Fibroblast of pulmonary artery (primary cell): ENCODE measurements at regions not wholly inside any gene's neighbourhood (a gene's known extent, or its start where the extent isn't known, plus 50 kb on each side); places are given as distances from the start of the nearest gene placed in this dataset.
"Not testable (repeated sequence)": the region's sequence is repeated elsewhere in the genome, so short reads cannot be mapped to it uniquely, and the experiment has no call there.

Experiments
- DNase-seq: peaks from one replicate; pipeline ENCODE4 v3.0.0-alpha.2; 2010; ENCODE audit warnings: low read depth
- H3K4me3 ChIP-seq: replicated peaks from 2 replicates; pipeline ENCODE4 v1.5.1; 2011; ENCODE audit warnings: low read depth, mild to moderate bottlenecking, control low read depth, low read length, moderate library complexity
- CTCF ChIP-seq: IDR thresholded peaks from 2 replicates; pipeline ENCODE4 v1.5.1; 2011; ENCODE audit warnings: mild to moderate bottlenecking, control low read depth, low read length, inconsistent platforms; ENCODE audit errors: missing control alignments

DNA sequence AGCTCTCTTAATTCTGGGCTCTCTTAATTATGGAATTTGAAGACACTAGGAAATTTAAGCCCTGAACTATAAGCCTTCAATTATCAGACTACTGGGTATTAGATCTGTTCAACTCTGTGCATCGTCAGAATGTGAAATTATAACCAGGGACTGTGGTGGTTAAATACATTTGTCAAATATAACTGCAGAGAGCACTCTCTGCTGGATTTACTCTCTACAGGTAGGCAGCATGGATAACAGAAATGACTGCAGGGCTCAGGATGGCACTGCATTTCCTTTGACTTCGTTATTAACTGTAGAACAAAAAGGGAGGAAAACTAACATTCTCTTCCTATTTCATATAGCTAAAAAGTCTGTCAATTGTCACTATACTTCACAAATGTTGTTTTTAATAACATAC lies 310.1 kb upstream of the RASGEF1B start:
- H3K4me3 ChIP-seq: no peak overlapping the region
- no peak for TF ChIP-seq CTCF
- DNase-seq: no peak

- not testable (repeated sequence) for DNase-seq, H3K4me3 ChIP-seq
Observed at GRCh38 chr4:81777718-81778117, 306.0 kb upstream of the RASGEF1B start.

DNA sequence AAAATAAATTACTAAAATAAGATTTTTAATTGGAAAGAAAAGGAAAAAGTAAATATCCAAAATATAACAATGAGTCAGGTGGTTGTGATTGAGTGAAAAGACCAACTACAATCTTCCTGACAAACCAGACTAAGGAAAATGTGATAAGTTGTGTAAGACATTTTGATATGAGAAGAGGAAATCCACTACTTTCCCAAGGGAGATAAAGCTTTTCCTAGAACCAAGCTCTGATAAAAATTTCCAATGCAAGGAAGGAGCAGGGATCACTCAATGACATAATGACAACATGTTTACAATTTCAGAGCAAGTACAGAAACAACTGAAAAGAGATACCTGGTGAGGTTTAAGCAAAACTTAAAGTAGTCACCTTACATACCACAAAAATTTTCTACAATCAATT lies 305.1 kb upstream of the RASGEF1B start:
- H3K4me3 ChIP-seq: no peak overlapping the region
- DNase-seq: no peak
- no peak for TF ChIP-seq CTCF

DNA sequence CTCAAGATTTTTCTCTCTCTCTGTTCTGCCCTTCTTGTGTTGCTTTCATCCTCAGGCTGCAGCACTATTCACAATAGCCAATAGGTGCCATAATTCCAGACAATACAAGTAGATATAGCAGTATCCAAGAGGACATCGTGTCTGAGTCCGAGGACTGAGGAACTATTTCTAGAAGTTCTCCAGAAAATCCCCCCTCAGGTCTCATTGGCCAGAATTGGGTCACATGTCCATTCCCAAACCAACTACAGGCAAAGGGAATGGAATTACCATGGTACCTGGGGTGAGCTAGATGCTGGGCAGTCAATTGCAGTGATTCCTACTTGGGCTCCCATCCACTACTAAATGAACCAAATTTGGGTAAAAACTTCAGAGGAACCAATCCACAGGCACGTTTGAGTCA lies 301.9 kb upstream of the RASGEF1B start:
- DNase-seq: no peak
- TF ChIP-seq CTCF: no peak

DNA sequence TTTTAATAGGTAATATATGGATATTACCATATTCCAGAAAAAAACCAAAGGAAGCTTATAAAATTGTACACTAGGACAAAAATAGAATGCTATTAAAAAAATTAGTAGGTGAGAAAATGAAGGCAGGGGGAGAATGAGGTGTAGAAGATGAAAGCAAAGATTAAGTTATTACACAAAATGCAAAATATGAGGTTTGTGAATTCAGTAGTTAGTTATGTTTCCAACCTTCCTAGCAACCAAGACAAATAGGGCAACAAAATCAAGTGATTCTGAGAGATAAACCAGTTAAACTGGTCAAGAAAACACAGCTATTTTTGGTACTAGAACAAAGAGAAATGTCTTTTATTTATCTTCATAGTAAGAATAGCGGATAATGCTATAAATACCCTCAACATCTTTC lies 300.0 kb upstream of the RASGEF1B start:
- DNase-seq: no peak
- H3K4me3 ChIP-seq: no peak overlapping the region
- TF ChIP-seq CTCF: no peak

More for the DNA sequence above, 301.9 kb upstream of the RASGEF1B start:
- H3K4me3 ChIP-seq: no peak overlapping the region

DNA sequence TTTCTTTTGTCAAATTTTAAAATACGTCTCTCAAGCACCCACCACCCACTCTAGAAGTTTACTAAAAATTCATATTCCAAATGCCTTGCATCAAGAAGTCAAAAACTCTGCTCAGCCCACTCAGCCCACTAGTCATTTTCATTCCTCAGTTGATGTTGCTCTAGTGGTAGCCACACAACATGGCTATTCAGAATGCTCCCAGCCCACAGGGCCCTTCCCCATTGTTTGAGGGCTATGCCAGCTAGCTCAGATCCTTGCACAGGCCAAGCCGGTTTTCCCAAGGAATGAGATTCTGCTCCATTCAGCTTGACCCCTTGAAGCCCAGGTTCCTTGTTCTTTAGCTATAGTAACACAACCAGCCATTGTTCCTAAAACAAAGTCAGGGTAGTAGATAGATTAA lies 297.5 kb upstream of the RASGEF1B start:
- no peak for TF ChIP-seq CTCF
- H3K4me3 ChIP-seq: no peak overlapping the region
- no peak for DNase-seq

GRCh38 chr4:81758574-81759264 lies 287.0 kb upstream of the RASGEF1B start:
- no peak overlapping the region for H3K4me3 ChIP-seq
- DNase-seq: no peak
- no peak for TF ChIP-seq CTCF
